HUES6 (cell line): ENCODE measurements at regions not wholly inside any gene's neighbourhood (a gene's known extent, or its start where the extent isn't known, plus 50 kb on each side); places are given as distances from the start of the nearest gene placed in this dataset.

Source experiments
- H3K27ac ChIP-seq: 2 replicates; pipeline ENCODE4 v1.7.0; 2013; ENCODE audit warnings: low read depth, mild to moderate bottlenecking, low read length, inconsistent platforms
- H3K27me3 ChIP-seq: 2 replicates; pipeline ENCODE4 v1.6.1; 2013; ENCODE audit warnings: low read length; ENCODE audit not compliant: control insufficient read depth, insufficient read depth
- H3K36me3 ChIP-seq: 2 replicates; pipeline ENCODE4 v1.6.1; 2013; ENCODE audit warnings: low read length; ENCODE audit not compliant: control insufficient read depth, insufficient read depth
- H3K4me1 ChIP-seq: 2 replicates; pipeline ENCODE4 v1.6.1; 2013; ENCODE audit warnings: low read length; ENCODE audit not compliant: control insufficient read depth, insufficient read depth
- H3K4me3 ChIP-seq: 2 replicates; pipeline ENCODE4 v1.5.1; 2013; ENCODE audit warnings: low read depth, low read length
- H3K9ac ChIP-seq: one replicate; pipeline ENCODE4 v1.6.1; 2013; ENCODE audit warnings: mild to moderate bottlenecking, low read length
- H3K9me3 ChIP-seq: 2 replicates; pipeline ENCODE4 v1.6.1; 2013; ENCODE audit warnings: low read depth, low read length; ENCODE audit not compliant: control insufficient read depth, insufficient read depth

GRCh38 chr5:129163810-129164378 is 69.3 kb downstream of the ISOC1 start:
- no peak overlapping the region for H3K27ac ChIP-seq
- no peaks in the 10 kb centered on the region for H3K27me3 ChIP-seq

GRCh38 chr5:129170050-129170449 is 75.5 kb downstream of the ISOC1 start:
- no peaks in the 10 kb centered on the region for H3K27me3 ChIP-seq
- no peak overlapping the region for H3K4me3 ChIP-seq
- no peak overlapping the region for H3K27ac ChIP-seq
- no peaks in the 10 kb centered on the region for H3K36me3 ChIP-seq
- no peak overlapping the region for H3K9ac ChIP-seq
- H3K9me3 ChIP-seq, result no peaks in the 10 kb centered on the region
- H3K4me1 ChIP-seq, result no peaks in the 10 kb centered on the region

More at GRCh38 chr5:129163810-129164378, 69.3 kb downstream of the ISOC1 start:
- H3K4me3 ChIP-seq, result no peak overlapping the region
- no peaks in the 10 kb centered on the region for H3K36me3 ChIP-seq
- no peak overlapping the region for H3K9ac ChIP-seq
- no peaks in the 10 kb centered on the region for H3K4me1 ChIP-seq
- H3K9me3 ChIP-seq, result 0 out of 2 replicates have a peak, but pooled peaks cover 4% of the 10 kb centered on the region

GRCh38 chr5:129171194-129171944 is 76.8 kb downstream of the ISOC1 start:
- H3K9ac ChIP-seq, result no peak overlapping the region
- no peaks in the 10 kb centered on the region for H3K27me3 ChIP-seq
- no peak overlapping the region for H3K27ac ChIP-seq
- H3K4me1 ChIP-seq, result no peaks in the 10 kb centered on the region
- no peaks in the 10 kb centered on the region for H3K36me3 ChIP-seq
- H3K4me3 ChIP-seq, result no peak overlapping the region
- H3K9me3 ChIP-seq, result no peaks in the 10 kb centered on the region

GRCh38 chr5:129172580-129172979 is 78.0 kb downstream of the ISOC1 start:
- Histone ChIP-seq H3K9ac (no peak overlapping the region), H3K27ac (no peak overlapping the region), H3K4me1 (no peaks in the 10 kb centered on the region), H3K4me3 (no peak overlapping the region), H3K36me3 (no peaks in the 10 kb centered on the region), H3K9me3 (no peaks in the 10 kb centered on the region; the same call in 1 of the 2 replicates), H3K27me3 (no peaks in the 10 kb centered on the region)

- Histone ChIP-seq H3K4me1 (no peaks in the 10 kb centered on the region), H3K36me3 (no peaks in the 10 kb centered on the region), H3K27me3 (no peaks in the 10 kb centered on the region), H3K9ac (no peak overlapping the region), H3K9me3 (no peaks in the 10 kb centered on the region; the same call in 1 of the 2 replicates), H3K4me3 (no peak overlapping the region), H3K27ac (no peak overlapping the region)
These were observed 79.2 kb downstream of the ISOC1 start for GRCh38 chr5:129173771-129174170.

- Histone ChIP-seq H3K4me3 (no peak overlapping the region), H3K4me1 (no peaks in the 10 kb centered on the region), H3K27ac (no peak overlapping the region), H3K9me3 (no peaks in the 10 kb centered on the region; the same call in 1 of the 2 replicates), H3K9ac (no peak overlapping the region), H3K36me3 (no peaks in the 10 kb centered on the region), H3K27me3 (no peaks in the 10 kb centered on the region)
These were observed 79.9 kb downstream of the ISOC1 start for GRCh38 chr5:129174480-129174879.

GRCh38 chr5:129177451-129177850 is 82.9 kb downstream of the ISOC1 start:
- Histone ChIP-seq H3K36me3 (no peaks in the 10 kb centered on the region), H3K9me3 (no peaks in the 10 kb centered on the region; the same call in 1 of the 2 replicates), H3K27ac (no peak overlapping the region), H3K4me3 (no peak overlapping the region), H3K27me3 (no peaks in the 10 kb centered on the region), H3K4me1 (no peaks in the 10 kb centered on the region), H3K9ac (no peak overlapping the region)

- Histone ChIP-seq H3K9me3 (no peaks in the 10 kb centered on the region), H3K9ac (no peak overlapping the region), H3K4me3 (no peak overlapping the region), H3K27ac (no peak overlapping the region), H3K4me1 (no peaks in the 10 kb centered on the region), H3K27me3 (no peaks in the 10 kb centered on the region), H3K36me3 (no peaks in the 10 kb centered on the region)
These were observed 104.8 kb downstream of the ISOC1 start for GRCh38 chr5:129199308-129199707.

GRCh38 chr5:129204525-129204924 is 110.0 kb downstream of the ISOC1 start:
- Histone ChIP-seq H3K4me1 (no peaks in the 10 kb centered on the region), H3K27me3 (no peaks in the 10 kb centered on the region), H3K9ac (no peak overlapping the region), H3K9me3 (no peaks in the 10 kb centered on the region), H3K4me3 (no peak overlapping the region), H3K27ac (no peak overlapping the region), H3K36me3 (no peaks in the 10 kb centered on the region)

GRCh38 chr5:129216001-129216400 is 121.5 kb downstream of the ISOC1 start:
- no peaks in the 10 kb centered on the region for H3K36me3 ChIP-seq
- no peak overlapping the region for H3K9ac ChIP-seq
- no peaks in the 10 kb centered on the region for H3K9me3 ChIP-seq
- no peak overlapping the region for H3K4me3 ChIP-seq
- no peaks in the 10 kb centered on the region for H3K4me1 ChIP-seq
- H3K27me3 ChIP-seq, result no peaks in the 10 kb centered on the region
- H3K27ac ChIP-seq, result no peak overlapping the region

GRCh38 chr5:129217179-129217578 is 122.6 kb downstream of the ISOC1 start:
- Histone ChIP-seq H3K4me1 (no peaks in the 10 kb centered on the region), H3K9ac (no peak overlapping the region), H3K9me3 (no peaks in the 10 kb centered on the region), H3K27me3 (no peaks in the 10 kb centered on the region), H3K27ac (no peak overlapping the region), H3K36me3 (no peaks in the 10 kb centered on the region), H3K4me3 (no peak overlapping the region)
